ELR (cell line): ENCODE measurements at regions not wholly inside any gene's neighbourhood (a gene's known extent, or its start where the extent isn't known, plus 50 kb on each side); places are given as distances from the start of the nearest gene placed in this dataset.

Source experiments
- DNase-seq: peaks from one replicate; pipeline ENCODE4 v3.0.0-alpha.2; 2015; ENCODE audit warnings: low read depth

GRCh38 chr2:138441916-138442315 lies 59.7 kb upstream of the SPOPL start:
- DNase-seq = no peak

- DNase-seq = no peak
Observed at GRCh38 chr2:138444411-138444810, 57.2 kb upstream of the SPOPL start.

- no peak for DNase-seq
Observed at GRCh38 chr2:138445227-138445626, 56.3 kb upstream of the SPOPL start.

- no peak for DNase-seq
Observed at GRCh38 chr2:138446043-138446442, 55.5 kb upstream of the SPOPL start.

- DNase-seq = no peak
Observed at GRCh38 chr2:138447889-138448570, 53.5 kb upstream of the SPOPL start.
